ENCODE measurements at regions not wholly inside any gene's neighbourhood (a gene's known extent, or its start where the extent isn't known, plus 50 kb on each side); places are given as distances from the start of the nearest gene placed in this dataset.

DNA sequence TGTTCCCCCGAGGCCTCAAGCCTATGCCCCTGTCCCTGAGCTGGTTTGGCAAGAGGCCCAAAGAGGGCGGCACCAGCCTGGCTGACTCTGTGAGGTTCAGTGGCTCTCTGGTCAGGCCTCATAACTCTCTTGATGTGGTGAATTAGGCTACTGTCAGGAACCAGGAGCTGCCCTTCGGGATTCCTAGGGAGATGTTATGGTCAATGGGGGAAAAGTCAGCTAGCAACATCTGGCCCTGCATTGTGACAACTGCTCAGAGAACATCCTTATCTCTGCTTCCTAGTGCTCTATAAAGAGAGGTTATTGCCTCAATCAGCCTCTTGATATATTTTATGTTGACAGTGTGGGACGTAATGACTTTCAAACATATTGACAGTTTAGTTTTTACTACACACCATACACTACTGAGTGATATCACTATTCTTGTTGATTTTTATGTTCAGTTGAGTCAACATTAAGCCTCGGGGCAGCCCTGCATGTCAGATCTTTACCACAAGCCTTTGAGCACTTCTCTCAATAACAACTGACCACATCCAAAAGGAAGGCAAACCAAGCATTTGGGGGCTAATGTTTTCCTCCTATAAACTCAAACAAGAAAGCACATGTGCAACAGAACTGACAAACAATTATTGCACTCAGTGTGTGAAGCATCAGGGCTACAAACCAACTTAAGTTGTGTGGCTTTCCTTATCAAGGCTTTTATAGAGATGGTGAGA is 448.3 kb upstream of the SLC14A2 start:
- no peaks in the 10 kb centered on the region for H3K27me3 ChIP-seq
- no peaks in the 10 kb centered on the region for H3K9me3 ChIP-seq
- TF ChIP-seq, protein P1, sequence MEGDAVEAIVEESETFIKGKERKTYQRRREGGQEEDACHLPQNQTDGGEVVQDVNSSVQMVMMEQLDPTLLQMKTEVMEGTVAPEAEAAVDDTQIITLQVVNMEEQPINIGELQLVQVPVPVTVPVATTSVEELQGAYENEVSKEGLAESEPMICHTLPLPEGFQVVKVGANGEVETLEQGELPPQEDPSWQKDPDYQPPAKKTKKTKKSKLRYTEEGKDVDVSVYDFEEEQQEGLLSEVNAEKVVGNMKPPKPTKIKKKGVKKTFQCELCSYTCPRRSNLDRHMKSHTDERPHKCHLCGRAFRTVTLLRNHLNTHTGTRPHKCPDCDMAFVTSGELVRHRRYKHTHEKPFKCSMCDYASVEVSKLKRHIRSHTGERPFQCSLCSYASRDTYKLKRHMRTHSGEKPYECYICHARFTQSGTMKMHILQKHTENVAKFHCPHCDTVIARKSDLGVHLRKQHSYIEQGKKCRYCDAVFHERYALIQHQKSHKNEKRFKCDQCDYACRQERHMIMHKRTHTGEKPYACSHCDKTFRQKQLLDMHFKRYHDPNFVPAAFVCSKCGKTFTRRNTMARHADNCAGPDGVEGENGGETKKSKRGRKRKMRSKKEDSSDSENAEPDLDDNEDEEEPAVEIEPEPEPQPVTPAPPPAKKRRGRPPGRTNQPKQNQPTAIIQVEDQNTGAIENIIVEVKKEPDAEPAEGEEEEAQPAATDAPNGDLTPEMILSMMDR (IDR thresholded peaks at IDR 0.05): no peak

DNA sequence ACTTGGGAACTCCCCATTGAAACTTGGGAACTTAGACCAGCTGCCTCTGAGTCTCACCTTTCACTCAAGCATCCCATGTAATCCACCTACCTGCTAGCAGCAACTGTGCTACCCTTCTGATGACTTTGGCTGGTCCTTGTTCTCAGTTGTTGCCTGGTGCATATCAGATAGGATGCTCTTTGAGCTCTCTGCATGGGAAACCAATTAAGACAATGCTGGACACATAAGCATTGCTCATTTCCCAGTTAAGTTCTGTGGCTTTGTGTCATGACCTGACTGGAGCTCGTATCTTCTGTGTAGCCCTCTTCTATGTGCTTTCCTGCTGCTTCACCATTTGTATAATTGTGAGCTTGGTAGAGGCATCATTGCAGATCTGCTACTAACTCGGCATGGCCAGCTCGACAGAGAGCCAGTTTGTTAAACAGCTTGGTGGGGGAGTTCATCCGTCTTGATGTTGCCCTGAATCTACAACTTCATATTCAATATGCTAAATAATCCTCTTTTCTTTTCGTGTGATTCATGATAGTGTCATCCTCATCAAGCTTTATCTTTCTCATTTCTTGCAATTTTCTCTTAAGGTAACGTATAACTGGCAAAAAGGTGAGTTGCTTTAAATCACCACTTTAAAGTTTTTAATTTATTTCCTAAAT is 447.5 kb upstream of the SLC14A2 start:
- TF ChIP-seq, protein P1 (IDR thresholded peaks at IDR 0.05): no peak
- H3K4me3 ChIP-seq: no peak overlapping the region
- no peaks in the 10 kb centered on the region for H3K36me3 ChIP-seq
- intact Hi-C loops (cut with DNase I): no loop called here
- no peaks in the 10 kb centered on the region for H3K9me3 ChIP-seq
- H3K27me3 ChIP-seq: no peaks in the 10 kb centered on the region
- DNase-seq: no peak
- no peak overlapping the region for H3K27ac ChIP-seq
- no peak for ATAC-seq
- H3K4me1 ChIP-seq: peaks cover 5 to 18% of the 10 kb centered on the region in 2 donors

More for the DNA sequence above, 448.3 kb upstream of the SLC14A2 start:
- no peak for DNase-seq
- no peak overlapping the region for H3K4me3 ChIP-seq
- intact Hi-C loops (cut with DNase I): no loop called here
- no peak overlapping the region for H3K27ac ChIP-seq
- peaks cover 5 to 18% of the 10 kb centered on the region in 2 donors for H3K4me1 ChIP-seq
- ATAC-seq: no peak
- H3K36me3 ChIP-seq: no peaks in the 10 kb centered on the region

DNA sequence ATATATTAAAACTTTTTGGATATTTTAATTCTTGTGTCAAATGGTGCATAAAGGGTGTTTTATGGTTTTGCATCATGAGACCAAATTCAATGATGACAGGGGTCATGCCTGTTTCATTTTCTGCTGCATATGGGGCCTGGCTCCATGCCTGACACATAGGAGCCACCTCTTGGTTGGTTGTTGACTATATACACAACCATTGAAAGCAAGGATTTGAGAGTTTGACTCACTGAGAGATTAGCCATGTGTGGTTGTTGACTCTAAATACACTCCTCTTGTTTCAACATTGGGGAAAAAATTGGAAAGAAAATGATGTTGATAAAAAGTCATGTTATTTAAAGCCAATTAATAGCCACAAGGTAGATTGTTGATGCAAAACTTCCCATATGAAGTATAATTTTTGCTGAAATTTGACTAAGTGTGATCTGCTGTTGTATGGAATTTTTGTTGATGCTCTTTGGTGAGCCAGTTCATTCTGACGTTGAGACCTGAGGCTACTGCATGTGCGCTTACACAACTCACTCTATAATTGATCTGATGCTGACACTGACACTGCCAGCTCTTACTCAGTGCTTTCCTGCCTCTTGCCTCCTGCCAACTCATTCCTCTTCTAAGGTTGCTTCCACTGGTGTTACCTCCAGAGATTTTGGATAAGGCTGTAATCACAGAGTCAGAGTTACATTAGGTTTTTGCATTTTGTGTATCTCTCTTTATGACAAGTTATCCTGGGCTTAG is 446.2 kb upstream of the SLC14A2 start:
- Histone ChIP-seq H3K36me3 (no peaks in the 10 kb centered on the region), H3K27ac (no peak overlapping the region), H3K27me3 (no peaks in the 10 kb centered on the region), H3K9me3 (no peaks in the 10 kb centered on the region), H3K4me1 (peaks cover 5 to 18% of the 10 kb centered on the region in 2 donors), H3K4me3 (no peak overlapping the region)
- TF ChIP-seq, protein P1 (IDR thresholded peaks at IDR 0.05): no peak
- no peak for DNase-seq
- intact Hi-C loops (cut with DNase I): no loop called here
- ATAC-seq: peak; percentile 21

DNA sequence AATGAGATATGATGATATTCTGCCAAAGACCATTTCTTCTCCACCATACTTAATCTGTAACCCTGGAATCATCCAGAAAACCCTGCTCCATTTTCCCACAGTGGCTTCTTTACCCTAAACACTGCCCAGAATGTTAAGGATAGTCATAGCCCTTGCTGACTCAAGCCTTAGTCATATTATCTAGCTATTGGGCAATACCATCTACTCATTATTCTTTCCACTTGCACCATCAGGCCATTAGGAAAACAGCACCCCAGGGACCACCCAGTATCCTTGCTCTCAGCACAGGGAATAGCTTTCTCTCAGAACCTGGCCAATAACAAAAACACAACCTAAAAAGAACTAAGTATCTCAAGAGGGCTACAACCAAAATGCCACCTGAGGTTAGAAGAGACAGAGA is 445.7 kb upstream of the SLC14A2 start:
- intact Hi-C loops (cut with DNase I): no loop called here

More for the DNA sequence above, 445.7 kb upstream of the SLC14A2 start:
- H3K4me3 ChIP-seq: no peak overlapping the region
- no peak overlapping the region for H3K27ac ChIP-seq
- peaks cover 5 to 15% of the 10 kb centered on the region in 2 donors for H3K4me1 ChIP-seq
- no peaks in the 10 kb centered on the region for H3K27me3 ChIP-seq
- no peaks in the 10 kb centered on the region for H3K36me3 ChIP-seq
- TF ChIP-seq, protein P1 (IDR thresholded peaks at IDR 0.05): no peak
- no peaks in the 10 kb centered on the region for H3K9me3 ChIP-seq
- DNase-seq (no peak), ATAC-seq (peak; percentile 64)
